Esophagus mucosa (tissue), 1 donor: ENCODE measurements at regions not wholly inside any gene's neighbourhood (a gene's known extent, or its start where the extent isn't known, plus 50 kb on each side); places are given as distances from the start of the nearest gene placed in this dataset.
"Not testable (repeated sequence)": the region's sequence is repeated elsewhere in the genome, so short reads cannot be mapped to it uniquely, and the experiment has no call there.

ENCODE experiments used
- ATAC-seq: fragments of 200-7000 bp; cut with Tn5 transposase; one replicate; pipeline ENCODE4 v1.9.1; 2020
- donor health status: DM: yes; HTN: yes; CAD: no.

- ATAC-seq, result no peak
Measured at GRCh38 chr14:43674273-43674672, 832.8 kb downstream of the FSCB start.

GRCh38 chr14:43671716-43672485, 835.2 kb downstream of the FSCB start:
- ATAC-seq, result no peak

- ATAC-seq, result no peak
Measured at GRCh38 chr14:43669355-43669754, 837.7 kb downstream of the FSCB start.

- ATAC-seq, result no peak
Measured at GRCh38 chr14:43665570-43666267, 841.4 kb downstream of the FSCB start.

- ATAC-seq, result not testable (repeated sequence)
Measured at GRCh38 chr14:43655194-43655593, 851.9 kb downstream of the FSCB start.

- no peak for ATAC-seq
Measured at GRCh38 chr14:43651896-43652295, 855.2 kb downstream of the FSCB start.

- no peak for ATAC-seq
Measured at GRCh38 chr14:43651185-43651787, 855.8 kb downstream of the FSCB start.

GRCh38 chr14:43649508-43649907, 857.6 kb downstream of the FSCB start:
- no peak for ATAC-seq

GRCh38 chr14:43647302-43647701, 859.8 kb downstream of the FSCB start:
- no peak for ATAC-seq

GRCh38 chr14:43640718-43641267, 866.3 kb downstream of the FSCB start:
- no peak for ATAC-seq

GRCh38 chr14:43625294-43625693, 881.8 kb downstream of the FSCB start:
- ATAC-seq, result no peak

- ATAC-seq, result no peak
Measured at GRCh38 chr14:43621282-43621681, 885.8 kb downstream of the FSCB start.

GRCh38 chr14:43595096-43595772, 911.8 kb downstream of the FSCB start:
- no peak for ATAC-seq

- no peak for ATAC-seq
Measured at GRCh38 chr14:43591776-43592175, 915.3 kb downstream of the FSCB start.

GRCh38 chr14:43587183-43587582, 919.9 kb downstream of the FSCB start:
- ATAC-seq, result no peak

GRCh38 chr14:43579671-43580070, 927.4 kb downstream of the FSCB start:
- ATAC-seq, result no peak

- ATAC-seq, result no peak
Measured at GRCh38 chr14:43568022-43568421, 939.1 kb downstream of the FSCB start.

- ATAC-seq, result no peak
Measured at GRCh38 chr14:43548368-43548767, 958.7 kb downstream of the FSCB start.

- ATAC-seq, result not testable (repeated sequence)
Measured at GRCh38 chr14:43547596-43547995, 959.5 kb downstream of the FSCB start.

GRCh38 chr14:43541356-43541755, 965.7 kb downstream of the FSCB start:
- no peak for ATAC-seq

GRCh38 chr14:43540948-43541347, 966.1 kb downstream of the FSCB start:
- no peak for ATAC-seq

GRCh38 chr14:43539210-43539609, 967.9 kb downstream of the FSCB start:
- no peak for ATAC-seq
